H1 (cell line): ENCODE measurements at regions not wholly inside any gene's neighbourhood (a gene's known extent, or its start where the extent isn't known, plus 50 kb on each side); places are given as distances from the start of the nearest gene placed in this dataset.

Experiments
- CTCF ChIA-PET: fragments of 300-600 bp; sonication (Branson Sonifier 250); formaldehyde crosslinking; loops from one replicate; lab custom pipeline; 2021; ENCODE audit not compliant: partially characterized antibody; lab: Charles Lee
- POLR2A ChIA-PET: fragments of 300-600 bp; sonication (Branson Sonifier 250); formaldehyde crosslinking; loops from one replicate; lab custom pipeline; 2021; ENCODE audit warnings: inconsistent platforms; ENCODE audit not compliant: partially characterized antibody; lab: Charles Lee
- DNase-seq, 2 experiments: peaks; one replicate each; pipeline versions ENCODE4 v3.0.0 to v3.0.0-alpha.2; 2010 to 2022; ENCODE audit warnings: low spot score in 2 of 2, low read depth in 1 of 2, mixed read lengths in 1 of 2
- FAIRE-seq: peaks from 2 replicates; lab custom pipeline; 2011; peaks lifted over from hg19 to GRCh38; lab: Jason Lieb, UNC
- H2AFZ ChIP-seq: 2 replicates; pipeline ENCODE4 v1.8.1; 2012; ENCODE audit warnings: low read length, inconsistent platforms
- H2AK5ac ChIP-seq: 2 replicates; pipeline ENCODE4 v1.6.1; 2013; ENCODE audit warnings: low read depth, low read length
- H2BK120ac ChIP-seq: replicated peaks from 2 replicates; pipeline ENCODE3; 2013; ENCODE audit warnings: low read depth, low read length, inconsistent platforms
- H2BK12ac ChIP-seq: 2 replicates; pipeline ENCODE4 v1.6.1; 2013; ENCODE audit warnings: low read depth, low read length
- H2BK15ac ChIP-seq: 2 replicates; pipeline ENCODE4 v1.6.1; 2013; ENCODE audit warnings: low read length
- H2BK20ac ChIP-seq: 2 replicates; pipeline ENCODE4 v1.6.1; 2013; ENCODE audit warnings: low read length
- H2BK5ac ChIP-seq: 2 replicates; pipeline ENCODE4 v1.6.1; 2013; ENCODE audit warnings: low read depth, low read length
- H3K14ac ChIP-seq: 2 replicates; pipeline ENCODE4 v1.6.1; 2013; ENCODE audit warnings: inconsistent platforms; ENCODE audit not compliant: insufficient read length
- H3K18ac ChIP-seq: 2 replicates; pipeline ENCODE4 v1.6.1; 2013; ENCODE audit warnings: low read length; ENCODE audit errors: extremely low read depth
- H3K23ac ChIP-seq: 2 replicates; pipeline ENCODE4 v1.6.1; 2013; ENCODE audit warnings: inconsistent platforms; ENCODE audit not compliant: insufficient read length
- H3K23me2 ChIP-seq: 2 replicates; pipeline ENCODE4 v1.6.1; 2013; ENCODE audit warnings: low read depth, low read length
- H3K27ac ChIP-seq: 2 replicates; pipeline ENCODE4 v1.6.1; 2011; ENCODE audit warnings: low read depth, low read length, inconsistent platforms
- H3K27me3 ChIP-seq, 4 experiments: replicated peaks in 1 of 4; 1 replicate in 1 of 4; 2 replicates in 3 of 4; pipeline versions ENCODE4 v1.6.1 to v1.8.1; 2011 to 2013; ENCODE audit warnings: low read length in 3 of 4, mild to moderate bottlenecking in 3 of 4, inconsistent platforms in 2 of 4, mixed read lengths in 2 of 4, moderate library complexity in 1 of 4; ENCODE audit not compliant: control insufficient read depth in 3 of 4, insufficient read depth in 3 of 4; ENCODE audit errors: extremely low read depth in 1 of 4
- H3K36me3 ChIP-seq, 4 experiments: 2 replicates each; pipeline versions ENCODE4 v1.6.1 to v1.8.1; 2011 to 2013; ENCODE audit warnings: mild to moderate bottlenecking in 4 of 4, low read length in 3 of 4, moderate library complexity in 2 of 4, control low read depth in 1 of 4, inconsistent platforms in 1 of 4; ENCODE audit not compliant: insufficient read depth in 4 of 4, control insufficient read depth in 2 of 4
- H3K4ac ChIP-seq: replicated peaks from 2 replicates; pipeline ENCODE3; 2013; ENCODE audit warnings: low read length, low read depth, mixed read lengths, inconsistent platforms; ENCODE audit not compliant: insufficient read length
- H3K4me1 ChIP-seq, 4 experiments: replicated peaks in 1 of 4; 1 replicate in 1 of 4; 2 replicates in 3 of 4; pipeline versions ENCODE4 v1.6.1 to v1.8.1; 2011 to 2013; ENCODE audit warnings: low read length in 3 of 4, inconsistent platforms in 2 of 4, mixed read lengths in 1 of 4; ENCODE audit not compliant: insufficient read depth in 4 of 4, control insufficient read depth in 3 of 4
- H3K4me2 ChIP-seq, 2 experiments: 2 replicates each; pipeline versions ENCODE4 v1.6.1 to v1.8.1; 2011 to 2013; ENCODE audit warnings: low read depth in 2 of 2, low read length in 2 of 2, control low read depth in 1 of 2, inconsistent platforms in 1 of 2, mild to moderate bottlenecking in 1 of 2; ENCODE audit not compliant: insufficient read depth in 1 of 2
- H3K4me3 ChIP-seq, 4 experiments: fragments of 200-600, 300-600 bp in 1 of 4; sonication (generic), shearing (Covaris generic), sonication (Bioruptor Twin) in 1 of 4; 2 replicates each; pipeline versions ENCODE4 v1.5.1 to v1.8.1; 2011 to 2016; ENCODE audit warnings: low read length in 4 of 4, low read depth in 3 of 4, control low read depth in 2 of 4, inconsistent platforms in 2 of 4, mild to moderate bottlenecking in 2 of 4, mixed read lengths in 1 of 4, moderate library complexity in 1 of 4; ENCODE audit not compliant: insufficient read depth in 2 of 4; ENCODE audit errors: extremely low read depth in 1 of 4
- H3K56ac ChIP-seq: replicated peaks from 2 replicates; pipeline ENCODE3; 2013; ENCODE audit warnings: low read depth, mild to moderate bottlenecking, mixed read lengths, low read length, inconsistent platforms; ENCODE audit not compliant: insufficient read length
- H3K79me1 ChIP-seq: 2 replicates; pipeline ENCODE4 v1.6.1; 2013; ENCODE audit warnings: low read depth, low read length, control low read depth
- H3K79me2 ChIP-seq, 2 experiments: 2 replicates each; pipeline versions ENCODE4 v1.6.1 to v1.8.1; 2012 to 2013; ENCODE audit warnings: low read length in 2 of 2, mild to moderate bottlenecking in 2 of 2, inconsistent platforms in 1 of 2; ENCODE audit not compliant: insufficient read depth in 2 of 2, control insufficient read depth in 1 of 2
- H3K9ac ChIP-seq, 4 experiments: replicated peaks in 1 of 4; 1 replicate in 1 of 4; 2 replicates in 3 of 4; pipeline versions ENCODE4 v1.6.1 to v1.8.1; 2011 to 2013; ENCODE audit warnings: low read depth in 3 of 4, low read length in 3 of 4, control low read depth in 2 of 4, mild to moderate bottlenecking in 2 of 4, moderate library complexity in 2 of 4, inconsistent platforms in 1 of 4; ENCODE audit errors: extremely low read depth in 1 of 4
- H3K9me3 ChIP-seq, 2 experiments: 2 replicates each; pipeline versions ENCODE4 v1.6.1 to v1.8.1; 2012 to 2013; ENCODE audit warnings: mild to moderate bottlenecking in 2 of 2, moderate library complexity in 2 of 2, control low read depth in 1 of 2, inconsistent platforms in 1 of 2, low read depth in 1 of 2, low read length in 1 of 2, mixed read lengths in 1 of 2; ENCODE audit not compliant: insufficient read depth in 2 of 2
- H4K20me1 ChIP-seq, 2 experiments: replicated peaks in 1 of 2; 2 replicates each; pipeline versions ENCODE3 to v1.8.1; 2011 to 2013; ENCODE audit warnings: inconsistent platforms in 2 of 2, low read length in 2 of 2, mild to moderate bottlenecking in 1 of 2; ENCODE audit not compliant: insufficient read depth in 2 of 2, control insufficient read depth in 1 of 2
- H4K5ac ChIP-seq: 2 replicates; pipeline ENCODE4 v1.6.1; 2013; ENCODE audit warnings: low read length, low read depth, mixed read lengths, inconsistent platforms; ENCODE audit not compliant: insufficient read length
- H4K8ac ChIP-seq: 2 replicates; pipeline ENCODE4 v1.8.0; 2013; ENCODE audit warnings: mild to moderate bottlenecking, moderate library complexity, low read length, inconsistent platforms; ENCODE audit not compliant: insufficient read depth; ENCODE audit errors: extremely low read depth
- H4K91ac ChIP-seq: replicated peaks from 2 replicates; pipeline ENCODE3; 2013; ENCODE audit warnings: low read length, mixed read lengths, inconsistent platforms; ENCODE audit not compliant: insufficient read length
- BACH1 ChIP-seq: IDR thresholded peaks from 2 replicates; pipeline ENCODE4 v1.6.1; 2012; ENCODE audit warnings: low read length, improper control_type of control experiment
- BCL11A ChIP-seq, 2 experiments: IDR thresholded peaks; one replicate each; pipeline ENCODE4 v1.6.1; 2011; ENCODE audit warnings: low read depth in 2 of 2, low read length in 2 of 2, mild to moderate bottlenecking in 2 of 2
- CHD1 ChIP-seq: IDR thresholded peaks from 2 replicates; pipeline ENCODE4 v1.6.1; 2012; ENCODE audit warnings: low read depth, low read length, improper control_type of control experiment
- JUND ChIP-seq: IDR thresholded peaks from 2 replicates; pipeline ENCODE4 v1.6.1; 2011; ENCODE audit warnings: mild to moderate bottlenecking, improper control_type of control experiment, low read length
- KDM4A ChIP-seq: IDR thresholded peaks from one replicate; pipeline ENCODE4 v1.7.1; 2012; ENCODE audit warnings: low read depth, mild to moderate bottlenecking, moderate library complexity, low read length, inconsistent platforms; ENCODE audit not compliant: severe bottlenecking
- POU5F1 ChIP-seq: IDR thresholded peaks from 2 replicates; pipeline ENCODE4 v1.6.1; 2011; ENCODE audit warnings: low read depth, mild to moderate bottlenecking, low read length, moderate library complexity
- SIN3A ChIP-seq, 2 experiments: IDR thresholded peaks in 1 of 2; conservative IDR thresholded peaks in 1 of 2; 2 replicates each; pipeline ENCODE4 v1.6.1; 2011 to 2012; ENCODE audit warnings: low read length in 2 of 2, improper control_type of control experiment in 1 of 2, low read depth in 1 of 2, mild to moderate bottlenecking in 1 of 2
- SP4 ChIP-seq: IDR thresholded peaks from 2 replicates; pipeline ENCODE4 v1.6.1; 2012; ENCODE audit warnings: low read length, inconsistent platforms
- TEAD4 ChIP-seq: IDR thresholded peaks from 2 replicates; pipeline ENCODE4 v1.6.1; 2012; ENCODE audit warnings: low read depth, low read length, inconsistent platforms, mixed read lengths
- YY1 ChIP-seq: IDR thresholded peaks from 2 replicates; pipeline ENCODE4 v1.6.1; 2011; ENCODE audit warnings: low read depth, mild to moderate bottlenecking, low read length
- WGBS, 2 experiments: shearing (Covaris generic) in 1 of 2; methylation state at CpG; one replicate each; pipeline versions ENCODE4 v1.1.6 to v1.1.7; 2013 to 2015; ENCODE audit warnings: low lambda C conversion rate in 2 of 2, mixed read lengths in 2 of 2, inconsistent platforms in 1 of 2, low coverage in 1 of 2, missing lambda C conversion rate in 1 of 2; ENCODE audit not compliant: insufficient replicate concordance in 2 of 2, insufficient coverage in 1 of 2, insufficient read length in 1 of 2; ENCODE audit errors: extremely low coverage in 1 of 2, missing lambda C conversion rate in 1 of 2; 5-methylcytosine and 5-hydroxymethylcytosine counted together
- TF ChIP-seq, protein P1 (sequence below): IDR thresholded peaks from 2 replicates; pipeline ENCODE4 v1.6.1; 2012; ENCODE audit warnings: inconsistent platforms

DNA sequence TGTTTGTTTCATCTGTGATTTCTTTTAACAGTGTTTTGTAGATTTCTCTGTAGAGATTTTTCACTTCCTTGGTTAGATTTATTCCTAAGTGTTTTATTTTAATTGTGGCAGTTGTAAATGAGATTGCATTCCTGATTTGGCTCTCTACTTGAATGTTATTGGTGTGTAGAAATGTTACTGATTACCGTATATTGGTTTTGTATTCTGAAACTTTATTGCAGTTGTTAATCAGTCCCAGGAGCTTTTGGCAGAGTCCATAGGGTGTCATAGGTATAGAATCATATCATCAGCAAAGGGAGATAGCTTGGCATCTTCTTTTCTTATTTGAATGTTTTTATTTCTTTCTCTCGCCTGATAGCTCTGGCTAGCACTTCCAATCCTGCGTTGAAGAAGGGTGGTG lies 1386.7 kb downstream of the SLITRK5 start:
- Histone ChIP-seq H3K4me3 (no peak overlapping the region), H4K20me1 (no peaks in the 10 kb centered on the region), H3K27ac (no peak overlapping the region), H3K4me2 (no peak overlapping the region), H2BK20ac (no peak overlapping the region), H3K14ac (no peak overlapping the region), H3K27me3 (no peaks in the 10 kb centered on the region), H2BK5ac (no peak overlapping the region), H2BK12ac (no peak overlapping the region), H3K9ac (no peak overlapping the region), H2AK5ac (no peak overlapping the region), H2AFZ (no peak overlapping the region), H3K4me1 (peaks cover 0 to 5% (median 0%) of the 10 kb centered on the region in 4 experiments; a peak in 3 of 7 replicates), H3K23me2 (no peaks in the 10 kb centered on the region), H3K79me1 (no peaks in the 10 kb centered on the region), H3K56ac (no peak overlapping the region), H3K4ac (no peak overlapping the region), H4K91ac (no peak overlapping the region), H3K23ac (no peak overlapping the region), H4K5ac (no peak overlapping the region), H3K36me3 (no peaks in the 10 kb centered on the region), H2BK15ac (no peak overlapping the region), H3K79me2 (no peaks in the 10 kb centered on the region), H4K8ac (no peak overlapping the region), H3K9me3 (no peaks in the 10 kb centered on the region), H3K18ac (no peak overlapping the region), H2BK120ac (no peak overlapping the region)
- CTCF ChIA-PET, result interaction anchor here (1.2 kb wide), 1 partner anchor 1058 kb away, joined by 3 read pairs; no protein-coding TSS in a partner anchor
- POLR2A ChIA-PET, result no interaction called here
- TF ChIP-seq JUND (no peak), SP4 (no peak), TEAD4 (no peak), KDM4A (no peak), BACH1 (no peak), POU5F1 (no peak), CHD1 (no peak), BCL11A (IDR thresholded peaks at IDR 0.05; ENCODE audit: low read depth in 2 of 2, low read length in 2 of 2) (no peak), YY1 (no peak), SIN3A (conservative IDR thresholded peaks at IDR 0.05 in 1 of 2, IDR thresholded peaks at IDR 0.05 in 1 of 2; ENCODE audit: low read depth in 1 of 2, low read length in 2 of 2) (no peak)
- TF ChIP-seq, protein P1, sequence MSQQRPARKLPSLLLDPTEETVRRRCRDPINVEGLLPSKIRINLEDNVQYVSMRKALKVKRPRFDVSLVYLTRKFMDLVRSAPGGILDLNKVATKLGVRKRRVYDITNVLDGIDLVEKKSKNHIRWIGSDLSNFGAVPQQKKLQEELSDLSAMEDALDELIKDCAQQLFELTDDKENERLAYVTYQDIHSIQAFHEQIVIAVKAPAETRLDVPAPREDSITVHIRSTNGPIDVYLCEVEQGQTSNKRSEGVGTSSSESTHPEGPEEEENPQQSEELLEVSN, result no peak
- FAIRE-seq (no peak), DNase-seq (no peak)
- 96% methylated on average over 3 of the region's 3 CpGs; no CpG with 5 or more reads in 1 of the 2 experiments for WGBS, 2 experiments
